ENCODE measurements at regions not wholly inside any gene's neighbourhood (a gene's known extent, or its start where the extent isn't known, plus 50 kb on each side); places are given as distances from the start of the nearest gene placed in this dataset.

DNA sequence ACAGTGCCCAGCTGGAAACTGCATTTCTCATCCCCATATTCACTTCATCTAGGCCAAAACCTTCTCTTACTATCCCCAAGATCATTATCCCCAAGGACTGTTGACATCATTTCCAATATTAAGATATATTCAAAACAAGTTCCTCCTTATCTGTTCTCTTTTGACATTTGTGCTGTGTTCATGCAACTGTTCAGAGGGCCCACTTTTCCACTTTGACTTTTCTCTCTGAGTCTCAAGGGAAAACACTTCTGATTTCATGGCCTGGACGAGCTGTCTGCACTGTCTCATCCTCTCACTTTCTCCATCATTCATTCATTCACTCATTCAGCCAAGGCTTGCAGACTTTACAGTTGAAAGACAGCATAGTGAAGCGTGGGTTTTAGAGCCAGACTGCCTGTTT, 173.7 kb upstream of the DAPK1 start:
- H3K27ac Mint-ChIP-seq (ENCODE audit: unreplicated experiment): no peak overlapping the region
- no peaks in the 10 kb centered on the region for H3K27me3 Mint-ChIP-seq (ENCODE audit: low read depth)
- H3K36me3 Mint-ChIP-seq (ENCODE audit: low read depth): no peaks in the 10 kb centered on the region
- peaks cover 4% of the 10 kb centered on the region for H3K9me3 Mint-ChIP-seq (ENCODE audit: low read depth)
- no peak for DNase-seq (ENCODE audit: low spot score)
- no peak overlapping the region for H3K4me3 Mint-ChIP-seq (ENCODE audit: unreplicated experiment)
- peaks cover 45% of the 10 kb centered on the region for H3K4me1 Mint-ChIP-seq (ENCODE audit: low read depth)
- TF ChIP-seq, protein P1, sequence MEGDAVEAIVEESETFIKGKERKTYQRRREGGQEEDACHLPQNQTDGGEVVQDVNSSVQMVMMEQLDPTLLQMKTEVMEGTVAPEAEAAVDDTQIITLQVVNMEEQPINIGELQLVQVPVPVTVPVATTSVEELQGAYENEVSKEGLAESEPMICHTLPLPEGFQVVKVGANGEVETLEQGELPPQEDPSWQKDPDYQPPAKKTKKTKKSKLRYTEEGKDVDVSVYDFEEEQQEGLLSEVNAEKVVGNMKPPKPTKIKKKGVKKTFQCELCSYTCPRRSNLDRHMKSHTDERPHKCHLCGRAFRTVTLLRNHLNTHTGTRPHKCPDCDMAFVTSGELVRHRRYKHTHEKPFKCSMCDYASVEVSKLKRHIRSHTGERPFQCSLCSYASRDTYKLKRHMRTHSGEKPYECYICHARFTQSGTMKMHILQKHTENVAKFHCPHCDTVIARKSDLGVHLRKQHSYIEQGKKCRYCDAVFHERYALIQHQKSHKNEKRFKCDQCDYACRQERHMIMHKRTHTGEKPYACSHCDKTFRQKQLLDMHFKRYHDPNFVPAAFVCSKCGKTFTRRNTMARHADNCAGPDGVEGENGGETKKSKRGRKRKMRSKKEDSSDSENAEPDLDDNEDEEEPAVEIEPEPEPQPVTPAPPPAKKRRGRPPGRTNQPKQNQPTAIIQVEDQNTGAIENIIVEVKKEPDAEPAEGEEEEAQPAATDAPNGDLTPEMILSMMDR (IDR thresholded peaks at IDR 0.05): no peak

DNA sequence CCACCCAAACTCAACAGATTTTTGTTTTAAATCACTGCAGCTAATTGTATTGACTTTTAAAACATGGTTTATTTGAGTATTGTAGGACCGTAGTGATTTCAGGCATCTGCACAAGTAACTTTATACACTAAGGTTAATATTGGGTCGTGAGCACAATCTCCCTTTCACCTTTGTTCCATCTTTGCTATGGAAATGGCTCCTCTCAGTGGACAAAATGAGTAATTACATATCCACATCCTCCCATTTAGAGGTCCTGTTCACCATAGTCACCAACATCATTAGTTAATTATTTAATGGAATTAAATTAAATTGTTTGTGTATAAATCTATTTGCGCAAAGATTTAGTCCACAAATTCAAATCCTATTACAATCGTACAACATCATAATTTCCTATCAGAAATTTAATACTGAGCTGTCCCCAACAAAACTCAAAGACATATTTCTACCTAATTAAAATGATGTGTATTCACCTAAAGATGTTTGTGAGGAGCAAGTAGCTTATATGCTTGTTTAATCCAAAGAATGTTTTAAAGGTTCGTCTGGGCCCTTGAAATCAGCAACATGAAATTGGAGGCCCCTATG, 173.0 kb upstream of the DAPK1 start:
- Mint-ChIP-seq H3K4me3 (ENCODE audit: unreplicated experiment) (no peak overlapping the region), H3K27ac (ENCODE audit: unreplicated experiment) (no peak overlapping the region), H3K9me3 (ENCODE audit: low read depth) (no peaks in the 10 kb centered on the region), H3K27me3 (ENCODE audit: low read depth) (no peaks in the 10 kb centered on the region), H3K4me1 (ENCODE audit: low read depth) (peaks cover 45% of the 10 kb centered on the region), H3K36me3 (ENCODE audit: low read depth) (no peaks in the 10 kb centered on the region)
- TF ChIP-seq, protein P1 (IDR thresholded peaks at IDR 0.05): peak; percentile 98
- DNase-seq (ENCODE audit: low spot score): no peak

DNA sequence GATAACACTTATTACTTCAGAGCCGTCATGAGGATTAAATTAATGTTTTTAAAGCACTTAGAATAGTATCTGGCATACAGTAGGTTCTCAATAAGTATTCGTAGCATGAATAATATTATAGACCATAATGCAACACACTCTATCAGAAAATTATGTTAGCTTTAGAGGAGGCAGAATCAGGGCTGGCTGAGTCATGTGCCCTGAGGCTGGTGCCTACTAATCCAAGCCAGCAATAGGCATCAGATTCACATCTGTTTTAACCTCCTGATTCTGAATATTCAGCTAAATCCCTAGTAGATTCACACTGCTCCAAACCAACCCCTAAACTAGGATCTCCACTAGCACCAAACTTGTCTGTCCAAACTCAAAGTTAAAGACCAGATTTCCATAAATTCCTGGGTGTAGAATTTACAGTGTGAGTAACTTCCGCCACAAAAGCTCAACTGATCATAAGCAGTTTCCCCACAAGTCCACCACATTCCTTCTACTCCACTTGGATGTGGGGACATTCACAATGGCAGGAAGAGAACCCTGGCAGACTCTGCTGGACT, 170.0 kb upstream of the DAPK1 start:
- Mint-ChIP-seq H3K4me3 (ENCODE audit: unreplicated experiment) (no peak overlapping the region), H3K9me3 (ENCODE audit: low read depth) (peaks cover 20% of the 10 kb centered on the region), H3K27ac (ENCODE audit: unreplicated experiment) (peak overlapping the region; percentile 13), H3K27me3 (ENCODE audit: low read depth) (no peaks in the 10 kb centered on the region), H3K36me3 (ENCODE audit: low read depth) (peaks cover 3% of the 10 kb centered on the region), H3K4me1 (ENCODE audit: low read depth) (peaks cover 36% of the 10 kb centered on the region)
- TF ChIP-seq, protein P1 (IDR thresholded peaks at IDR 0.05): no peak
- DNase-seq (ENCODE audit: low spot score): no peak

DNA sequence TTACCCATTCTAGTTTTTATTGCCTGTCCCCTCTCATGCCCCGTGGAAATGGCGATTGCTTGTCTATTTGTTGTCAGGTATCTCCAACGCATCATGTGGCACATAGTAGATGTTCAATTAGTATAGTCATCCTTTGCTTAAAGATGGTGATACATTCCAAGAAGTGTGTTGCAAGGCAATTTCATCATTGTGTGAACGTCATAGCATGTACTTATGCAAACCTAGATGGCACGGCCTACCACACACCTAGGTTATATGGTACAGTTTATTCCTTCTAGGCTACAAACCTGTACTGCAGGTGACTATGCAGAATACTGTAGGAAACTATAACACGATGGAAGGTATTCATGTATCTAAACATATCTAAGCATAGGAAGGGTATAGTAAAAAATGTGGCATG, 163.9 kb upstream of the DAPK1 start:
- TF ChIP-seq, protein P1 (IDR thresholded peaks at IDR 0.05): no peak
- Mint-ChIP-seq H3K27me3 (ENCODE audit: low read depth) (no peaks in the 10 kb centered on the region), H3K4me1 (ENCODE audit: low read depth) (peaks cover 22% of the 10 kb centered on the region), H3K27ac (ENCODE audit: unreplicated experiment) (no peak overlapping the region), H3K36me3 (ENCODE audit: low read depth) (peaks cover 3% of the 10 kb centered on the region), H3K9me3 (ENCODE audit: low read depth) (peaks cover 20% of the 10 kb centered on the region), H3K4me3 (ENCODE audit: unreplicated experiment) (no peak overlapping the region)
- no peak for DNase-seq (ENCODE audit: low spot score)

DNA sequence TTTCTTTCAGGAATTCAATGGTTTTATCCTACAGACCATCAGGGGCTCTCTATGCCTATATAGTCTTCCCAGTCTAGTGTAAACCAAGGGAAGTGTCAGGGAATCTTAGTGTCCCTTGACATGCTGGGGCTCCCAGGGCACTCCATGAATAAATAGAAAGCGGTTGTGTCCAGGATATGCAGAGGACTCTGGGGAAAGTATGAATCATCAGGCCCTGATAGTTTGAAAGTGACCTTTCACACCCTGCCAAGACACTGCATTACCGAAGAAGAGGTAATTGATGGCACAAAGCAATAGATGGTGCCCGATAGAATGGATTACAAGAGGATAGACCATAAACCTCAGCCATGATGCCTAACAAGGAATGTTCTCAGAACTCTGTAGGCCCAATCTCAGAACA, 163.3 kb upstream of the DAPK1 start:
- no peak for DNase-seq (ENCODE audit: low spot score)
- Mint-ChIP-seq H3K4me1 (ENCODE audit: low read depth) (peaks cover 24% of the 10 kb centered on the region), H3K9me3 (ENCODE audit: low read depth) (peaks cover 20% of the 10 kb centered on the region), H3K27me3 (ENCODE audit: low read depth) (no peaks in the 10 kb centered on the region), H3K36me3 (ENCODE audit: low read depth) (peaks cover 3% of the 10 kb centered on the region), H3K4me3 (ENCODE audit: unreplicated experiment) (no peak overlapping the region), H3K27ac (ENCODE audit: unreplicated experiment) (no peak overlapping the region)
- TF ChIP-seq, protein P1 (IDR thresholded peaks at IDR 0.05): no peak

Data from chondrocyte (in vitro differentiated cells).